ENCODE measurements at regions not wholly inside any gene's neighbourhood (a gene's known extent, or its start where the extent isn't known, plus 50 kb on each side); places are given as distances from the start of the nearest gene placed in this dataset.

- TF ChIP-seq E2F4 (CRISPR knock-in tag; IDR thresholded peaks at IDR 0.05; ENCODE audit: borderline replicate concordance, low read depth) (no peak), CTCF (IDR thresholded peaks at IDR 0.05) (no peak)
Observed at GRCh38 chr9:118129541-118129940, 425.3 kb downstream of the TLR4 start.

All from WTC11 (cell line).